DMS79 treated with DMSO at 0.1 percent for 48 hours (cell line): ENCODE measurements at regions not wholly inside any gene's neighbourhood (a gene's known extent, or its start where the extent isn't known, plus 50 kb on each side); places are given as distances from the start of the nearest gene placed in this dataset.

Experiments
- DNase-seq: peaks from one replicate; lab custom pipeline; 2025; lab: John Stamatoyannopoulos, UW

DNA sequence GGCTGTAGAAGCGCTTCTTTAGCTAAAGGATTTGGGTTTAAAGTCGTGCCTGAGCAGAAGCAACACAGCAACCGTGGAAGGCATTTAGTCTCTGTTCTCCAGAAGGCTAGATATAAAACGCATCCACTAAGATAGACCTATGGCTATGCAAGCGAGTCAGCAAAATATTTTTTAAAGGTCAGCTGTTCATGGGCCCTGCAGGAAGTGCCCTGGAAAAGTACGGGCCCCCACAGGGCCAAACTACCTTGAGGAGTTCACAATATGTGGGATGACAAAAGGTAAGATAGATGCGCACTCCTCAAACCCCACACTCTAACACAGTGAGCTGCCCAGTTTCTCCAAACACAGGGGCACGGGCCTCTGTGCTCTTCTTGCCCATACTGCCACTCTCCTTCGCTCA, 261.6 kb downstream of the VPS13C start:
- DNase-seq: no peak

DNA sequence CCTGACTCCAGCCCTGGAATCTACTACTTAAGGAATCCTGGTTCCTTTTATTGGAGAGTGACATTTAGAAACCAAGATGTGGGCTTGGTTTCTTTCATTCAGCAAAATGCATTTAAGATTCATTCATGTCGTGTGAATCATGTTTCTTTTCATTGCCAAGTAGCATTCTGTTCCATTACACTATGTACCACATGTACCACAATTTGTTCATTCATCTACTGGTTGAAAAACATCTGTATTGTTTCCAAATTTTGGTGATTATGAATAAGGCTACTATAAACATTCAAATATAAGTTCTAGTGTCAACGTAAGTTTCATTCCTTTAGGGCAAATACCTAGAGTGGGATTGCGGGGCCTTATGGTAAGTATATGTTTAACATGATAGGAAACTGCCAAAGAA, 264.2 kb downstream of the VPS13C start:
- no peak for DNase-seq

DNA sequence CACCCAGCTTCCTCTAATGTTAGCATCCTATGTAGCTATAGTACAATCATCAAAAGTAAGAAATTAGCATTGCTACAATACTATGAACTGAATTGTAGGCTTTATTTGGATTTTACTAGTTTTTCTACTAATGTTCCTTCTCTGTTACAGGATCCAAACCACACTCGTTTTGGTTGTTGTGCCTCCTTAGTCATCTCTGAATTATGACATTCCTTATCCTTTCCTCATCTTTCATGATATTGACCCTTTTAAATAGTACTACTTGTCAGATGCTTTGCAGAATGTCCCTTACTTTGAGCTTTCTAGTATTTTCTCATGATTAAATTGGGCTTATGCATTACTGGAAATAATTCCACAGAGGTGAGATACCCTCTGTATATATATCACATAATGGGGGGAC, 265.4 kb downstream of the VPS13C start:
- DNase-seq: no peak

- DNase-seq: no peak
These were observed 266.0 kb downstream of the VPS13C start for GRCh38 chr15:61794276-61794675.

- DNase-seq: no peak
These were observed 275.5 kb downstream of the VPS13C start for GRCh38 chr15:61784734-61785133.

DNA sequence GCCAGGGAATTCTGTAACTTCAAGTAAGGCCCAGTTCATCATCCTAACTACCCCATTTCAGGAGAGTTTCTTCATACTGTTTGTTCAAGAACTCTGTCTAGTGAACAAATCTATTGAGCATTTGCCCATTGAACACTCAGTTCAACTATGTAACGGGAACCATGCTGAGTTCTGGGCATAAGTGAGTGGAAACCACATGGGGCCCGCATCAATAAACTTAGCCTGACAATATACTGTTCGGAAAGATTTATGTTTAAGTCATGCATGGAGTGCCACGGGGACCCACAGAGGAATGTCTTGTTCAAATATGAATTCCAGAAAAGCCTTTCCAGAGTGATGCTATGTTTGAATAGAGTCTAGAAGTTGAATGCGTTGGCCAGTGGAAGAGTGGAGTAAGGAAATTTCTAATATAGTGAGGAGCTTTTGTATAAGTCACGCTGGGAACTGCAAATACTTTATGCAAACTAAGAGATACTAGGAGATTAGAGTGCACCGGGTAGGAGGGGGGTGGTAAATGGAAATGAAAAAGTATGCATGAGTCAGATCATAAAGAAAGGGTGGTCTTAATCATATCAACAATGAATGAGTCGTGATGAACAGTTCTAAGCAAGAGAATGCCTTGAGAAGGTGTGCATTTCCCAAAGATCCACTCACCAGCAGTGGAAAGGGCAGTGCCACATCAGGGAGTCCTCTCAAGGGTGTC, 279.8 kb downstream of the VPS13C start:
- no peak for DNase-seq

DNA sequence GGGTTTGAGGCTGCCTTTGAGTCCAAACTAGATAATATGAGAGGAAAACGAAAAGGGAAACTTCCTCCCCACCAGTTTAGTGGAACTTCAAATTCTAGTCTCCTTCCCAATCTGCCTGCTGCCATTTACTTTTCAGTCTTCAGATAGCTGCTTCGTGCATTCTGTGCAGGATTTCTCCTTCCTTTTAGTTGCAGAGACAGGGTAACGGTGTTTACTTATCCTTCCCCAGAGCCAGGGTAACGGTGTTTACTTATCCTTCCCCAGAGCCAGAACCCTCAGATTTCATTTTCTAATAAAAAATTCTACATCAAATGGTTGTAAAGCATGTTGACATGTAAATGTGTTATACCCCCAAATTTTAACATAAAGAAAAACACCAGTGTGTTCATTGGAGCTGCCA, 282.6 kb downstream of the VPS13C start:
- DNase-seq: peak; percentile 14

GRCh38 chr15:61769557-61769956, 290.7 kb downstream of the VPS13C start:
- no peak for DNase-seq

DNA sequence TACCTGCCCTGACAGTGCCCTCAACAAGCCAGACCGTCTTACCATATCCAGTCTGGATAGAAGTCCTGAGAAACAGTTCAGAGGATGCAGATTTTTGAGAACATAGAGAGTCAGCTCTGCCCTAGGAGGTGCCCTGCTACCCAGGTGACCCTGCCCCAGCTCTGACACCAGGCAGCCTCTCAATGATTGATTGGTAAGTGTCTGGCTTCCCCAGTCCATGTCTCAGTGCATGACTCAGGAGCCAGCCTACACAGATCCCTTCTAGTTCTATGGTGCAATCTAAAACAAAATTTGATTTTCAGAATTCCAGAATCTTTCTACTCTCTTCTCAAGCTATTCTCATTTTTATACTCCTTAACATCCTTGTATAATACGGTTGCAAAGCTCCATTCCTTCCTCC, 292.1 kb downstream of the VPS13C start:
- DNase-seq: no peak

DNA sequence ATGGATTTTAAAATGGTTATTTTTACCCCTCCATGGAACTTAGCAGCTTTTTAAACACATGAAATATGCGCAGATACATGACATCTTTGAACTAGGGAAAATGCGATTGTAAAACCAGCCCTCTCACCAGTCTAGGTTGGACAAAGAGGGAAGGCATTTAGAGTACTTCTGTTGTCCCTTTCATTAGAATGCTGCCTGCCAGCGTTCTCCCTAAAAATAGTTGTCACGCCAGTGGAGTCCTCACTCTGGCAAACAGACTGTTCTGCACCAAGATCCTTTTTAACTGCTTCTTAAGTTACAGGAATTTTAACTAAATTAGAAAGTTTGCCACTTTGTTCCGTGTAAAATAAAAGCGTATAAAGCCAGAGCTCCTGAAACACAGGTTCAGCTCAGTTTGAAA, 295.3 kb downstream of the VPS13C start:
- no peak for DNase-seq

GRCh38 chr15:61764141-61764540, 296.1 kb downstream of the VPS13C start:
- no peak for DNase-seq

DNA sequence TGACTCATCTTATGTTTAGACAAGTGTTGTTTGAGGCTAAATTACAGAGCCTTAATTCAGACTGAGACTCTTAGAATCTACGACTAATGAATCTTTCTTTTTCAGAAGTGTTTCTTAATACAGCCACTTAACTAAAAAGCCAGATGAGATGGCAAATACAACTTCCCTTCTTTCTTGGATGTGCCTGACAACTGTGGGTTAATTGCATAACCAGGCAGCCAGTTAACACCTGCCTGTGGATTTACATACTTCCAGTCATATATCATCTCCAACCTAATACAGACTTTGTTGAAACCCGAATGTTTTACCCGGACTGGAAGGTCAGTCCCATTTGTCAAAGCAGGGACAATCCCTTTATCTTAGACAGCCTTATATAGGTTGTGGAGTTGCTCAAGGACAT, 297.6 kb downstream of the VPS13C start:
- DNase-seq: no peak

- DNase-seq: no peak
These were observed 300.6 kb downstream of the VPS13C start for GRCh38 chr15:61759639-61760038.

DNA sequence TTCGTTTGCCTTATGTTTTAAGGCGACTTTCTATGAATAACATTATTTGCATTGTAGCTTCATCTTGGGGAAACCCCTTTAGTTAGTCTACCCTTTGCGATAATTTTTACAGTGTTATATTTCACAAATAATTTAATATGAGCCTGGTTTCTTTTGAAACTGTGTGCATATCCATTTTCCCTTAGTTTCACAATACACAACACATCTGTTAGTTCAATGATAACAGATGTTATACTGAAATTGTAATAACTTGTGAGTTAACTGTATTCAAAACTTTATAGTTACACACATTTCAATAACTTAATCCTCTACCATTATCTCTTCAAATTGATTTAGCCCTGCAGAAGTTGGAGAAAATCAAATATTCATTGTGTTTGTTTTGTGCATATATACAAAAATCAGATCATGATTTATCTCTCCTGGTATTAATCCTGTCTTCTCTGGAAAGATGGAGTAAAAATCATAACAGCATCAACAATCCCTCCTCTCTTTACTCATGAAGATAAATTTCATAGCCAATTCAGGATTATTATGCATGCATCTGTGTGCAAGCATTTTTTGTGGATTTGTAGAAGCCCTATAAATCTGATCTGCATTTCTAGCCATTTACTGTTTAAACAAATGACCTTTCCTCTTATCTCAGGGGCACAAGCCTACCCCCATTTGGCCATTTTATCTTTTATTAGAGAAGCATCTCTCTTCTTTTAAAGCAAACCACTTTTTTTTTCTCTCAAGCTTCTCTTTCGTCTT, 304.0 kb downstream of the VPS13C start:
- DNase-seq: no peak

DNA sequence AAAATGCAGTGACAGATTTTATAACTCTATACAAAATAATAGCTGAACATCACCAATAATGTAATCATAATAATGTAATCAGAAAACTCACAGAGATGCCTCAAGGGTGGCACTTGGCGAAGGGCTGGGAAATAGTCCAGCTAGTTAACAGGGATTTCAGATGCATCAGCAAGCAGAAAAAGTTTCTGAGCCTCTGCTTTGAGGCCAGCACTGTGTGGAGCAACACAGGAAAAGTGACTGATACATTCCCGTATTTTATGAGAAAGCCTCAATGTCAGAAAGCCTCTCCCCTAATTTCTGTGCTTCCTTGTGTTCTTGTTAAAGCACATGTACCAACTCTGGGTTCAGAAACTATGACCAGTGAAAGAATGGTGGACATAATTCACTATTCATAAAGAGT, 304.8 kb downstream of the VPS13C start:
- no peak for DNase-seq

DNA sequence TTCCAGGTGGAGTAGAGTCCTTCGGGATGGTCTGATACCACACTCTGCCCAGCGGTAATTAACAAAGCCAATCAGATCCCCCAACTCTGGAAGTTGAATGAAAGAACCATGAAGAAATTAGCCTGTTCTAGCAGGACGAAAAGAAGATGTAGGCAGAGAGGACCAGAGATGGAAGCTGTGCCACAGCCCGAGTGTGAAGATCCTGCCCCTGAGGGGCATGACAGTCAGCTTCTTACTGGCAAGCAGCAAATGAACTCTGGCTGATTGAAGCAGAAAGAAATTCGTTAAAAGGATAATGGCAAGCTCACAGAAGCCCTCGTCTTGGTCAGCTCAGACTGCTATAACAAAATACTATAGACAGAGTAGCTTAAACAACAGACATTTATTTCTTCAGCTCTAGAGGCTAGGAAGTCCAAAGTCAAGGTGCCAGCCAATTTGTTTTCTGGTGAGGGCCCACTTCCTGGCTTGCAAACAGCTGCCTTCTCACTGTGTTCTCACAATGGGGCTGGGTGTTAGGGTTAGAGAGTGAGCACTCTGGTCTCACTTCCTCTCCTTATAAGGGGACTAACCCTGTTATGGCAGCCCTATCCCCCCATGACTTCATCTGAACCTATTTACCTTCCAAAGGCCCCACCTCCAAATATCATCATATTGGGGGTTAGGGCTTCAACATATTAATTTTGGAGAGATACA, 307.1 kb downstream of the VPS13C start:
- DNase-seq: no peak

GRCh38 chr15:61752001-61752400, 308.2 kb downstream of the VPS13C start:
- DNase-seq: no peak

GRCh38 chr15:61750271-61751084, 309.8 kb downstream of the VPS13C start:
- peak; percentile 49 for DNase-seq

- no peak for DNase-seq
These were observed 311.1 kb downstream of the VPS13C start for GRCh38 chr15:61749169-61749568.

- DNase-seq: no peak
These were observed 311.7 kb downstream of the VPS13C start for GRCh38 chr15:61748529-61748928.

DNA sequence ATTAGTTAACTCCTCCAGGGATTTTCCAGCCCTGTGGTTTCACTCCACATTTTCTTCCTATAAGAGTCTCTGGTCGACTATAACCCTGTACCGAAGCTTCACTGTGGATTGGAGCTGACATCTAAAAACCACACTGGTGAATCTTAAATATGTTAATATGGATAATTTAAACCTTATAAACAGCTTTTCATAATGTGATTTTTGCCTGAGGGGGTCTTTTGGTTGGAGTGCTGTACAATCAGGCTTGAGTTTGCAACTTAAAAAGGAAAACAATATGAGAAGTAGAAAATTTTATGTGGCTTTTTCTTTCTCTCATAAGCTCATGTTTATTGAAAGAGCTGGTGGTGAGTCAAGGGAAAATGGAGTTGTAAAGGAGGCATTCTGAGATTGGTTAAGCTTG, 313.7 kb downstream of the VPS13C start:
- peak; percentile 17 for DNase-seq

- no peak for DNase-seq
These were observed 316.8 kb downstream of the VPS13C start for GRCh38 chr15:61743345-61743909.
